ENCODE measurements at regions not wholly inside any gene's neighbourhood (a gene's known extent, or its start where the extent isn't known, plus 50 kb on each side); places are given as distances from the start of the nearest gene placed in this dataset.

GRCh38 chr2:16044946-16045456, 104.7 kb downstream of the MYCN start:
- TF ChIP-seq CTCF (tag by site-specific recombination; IDR thresholded peaks at IDR 0.05): no peak
- TF ChIP-seq ZNF449 (tag by site-specific recombination; IDR thresholded peaks at IDR 0.05): no peak
- no peak for TF ChIP-seq ZNF148 (tag by site-specific recombination; IDR thresholded peaks at IDR 0.05; ENCODE audit: borderline replicate concordance)
- no peak for TF ChIP-seq ZNF513 (tag by site-specific recombination; IDR thresholded peaks at IDR 0.05)
- no peak for TF ChIP-seq ZSCAN18 (tag by site-specific recombination; IDR thresholded peaks at IDR 0.05)
- no peak for TF ChIP-seq ZBTB7A (tag by site-specific recombination; IDR thresholded peaks at IDR 0.05; ENCODE audit: low read depth)
- TF ChIP-seq ZNF580 (tag by site-specific recombination; IDR thresholded peaks at IDR 0.05): no peak
- no peak for TF ChIP-seq REST (tag by site-specific recombination; IDR thresholded peaks at IDR 0.05)
- no peak for TF ChIP-seq PRDM4 (tag by site-specific recombination; IDR thresholded peaks at IDR 0.05)
- no peak for TF ChIP-seq ZBTB20 (tag by site-specific recombination; IDR thresholded peaks at IDR 0.05)
- no peak for TF ChIP-seq ZNF24 (tag by site-specific recombination; IDR thresholded peaks at IDR 0.05)
- TF ChIP-seq ZBTB26 (tag by site-specific recombination; optimal IDR thresholded peaks at IDR 0.05): no peak
